HG02981 (cell line): ENCODE measurements at regions not wholly inside any gene's neighbourhood (a gene's known extent, or its start where the extent isn't known, plus 50 kb on each side); places are given as distances from the start of the nearest gene placed in this dataset.

Experiments used
- ATAC-seq: cut with Tn5 transposase; IDR thresholded peaks from one replicate; pipeline ENCODE4 v1.9.1; 2021; ENCODE audit warnings: mild to moderate bottlenecking, moderate library complexity; ENCODE audit not compliant: unreplicated experiment

- ATAC-seq = no peak
These were observed 140.4 kb upstream of the MAGI2 start for GRCh38 chr7:79593866-79594301.

DNA sequence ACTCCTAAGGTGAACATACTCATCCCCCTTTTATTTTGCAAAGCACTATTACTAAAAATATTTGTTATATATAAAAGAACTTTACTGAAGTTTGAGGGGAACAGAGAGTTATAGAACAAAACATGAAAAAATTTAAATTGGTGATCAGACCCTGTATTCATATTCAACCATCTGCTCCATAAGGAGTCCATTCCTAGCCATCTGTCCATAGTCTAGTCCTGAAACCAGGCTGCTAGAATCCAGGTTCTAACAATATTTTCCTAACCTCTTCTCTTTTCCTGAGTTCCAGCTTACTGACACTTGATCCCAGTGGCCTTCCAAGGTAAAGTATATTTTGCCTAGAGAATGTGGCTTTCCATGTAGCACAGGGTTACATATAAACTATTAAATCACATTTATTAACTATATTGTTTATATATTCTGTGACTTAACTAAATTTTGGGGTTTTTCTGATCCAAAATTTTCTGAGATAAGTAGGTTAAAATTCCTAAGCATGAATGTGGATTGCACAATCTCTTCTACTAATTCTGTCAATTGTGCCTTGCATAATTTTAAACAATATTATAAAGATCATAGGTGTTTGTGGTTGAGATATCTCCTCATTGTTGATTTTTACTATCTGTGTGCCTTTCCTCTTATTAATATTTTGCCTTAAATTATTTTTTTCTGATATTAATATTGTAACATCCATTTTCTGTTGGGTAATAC, 137.6 kb upstream of the MAGI2 start:
- no peak for ATAC-seq

GRCh38 chr7:79590391-79590790, 136.9 kb upstream of the MAGI2 start:
- no peak for ATAC-seq

- no peak for ATAC-seq
These were observed 117.4 kb upstream of the MAGI2 start for GRCh38 chr7:79570903-79571302.

DNA sequence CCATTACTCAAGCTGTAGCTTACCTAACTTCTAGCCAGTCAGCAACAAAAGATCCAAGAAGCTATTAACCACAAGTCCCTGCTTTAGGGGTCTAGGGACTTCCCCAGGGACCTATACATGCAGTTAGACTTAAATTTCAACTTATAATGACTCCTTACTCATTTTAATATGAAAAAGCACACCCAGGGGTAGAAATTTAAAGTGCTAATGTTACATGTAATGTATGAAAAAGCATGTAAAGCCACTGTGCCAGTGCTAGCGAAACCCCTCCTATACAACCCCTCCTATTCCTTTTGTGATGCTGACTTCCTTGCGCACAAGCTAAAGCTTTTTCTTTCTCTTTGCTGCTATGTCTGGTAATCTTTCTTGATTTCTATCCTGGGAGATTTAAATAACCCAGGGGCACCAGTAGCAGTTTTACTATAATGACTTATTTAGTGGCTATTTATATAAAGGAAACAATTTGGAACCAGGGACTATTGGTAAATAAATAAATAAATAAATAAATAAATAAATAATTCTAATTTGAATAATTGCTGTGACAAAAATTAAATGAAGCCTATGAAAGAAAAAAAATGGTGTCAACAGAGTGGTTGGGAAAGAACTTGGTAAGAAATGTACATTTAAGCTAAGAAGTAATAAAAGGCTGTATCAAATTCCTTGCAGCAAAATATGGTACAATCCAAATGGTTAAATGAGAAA, 110.5 kb upstream of the MAGI2 start:
- ATAC-seq = no peak

GRCh38 chr7:79555571-79555970, 102.1 kb upstream of the MAGI2 start:
- no peak for ATAC-seq

- no peak for ATAC-seq
These were observed 100.5 kb upstream of the MAGI2 start for GRCh38 chr7:79553811-79554555.

- ATAC-seq = no peak
These were observed 99.0 kb upstream of the MAGI2 start for GRCh38 chr7:79552463-79552862.

DNA sequence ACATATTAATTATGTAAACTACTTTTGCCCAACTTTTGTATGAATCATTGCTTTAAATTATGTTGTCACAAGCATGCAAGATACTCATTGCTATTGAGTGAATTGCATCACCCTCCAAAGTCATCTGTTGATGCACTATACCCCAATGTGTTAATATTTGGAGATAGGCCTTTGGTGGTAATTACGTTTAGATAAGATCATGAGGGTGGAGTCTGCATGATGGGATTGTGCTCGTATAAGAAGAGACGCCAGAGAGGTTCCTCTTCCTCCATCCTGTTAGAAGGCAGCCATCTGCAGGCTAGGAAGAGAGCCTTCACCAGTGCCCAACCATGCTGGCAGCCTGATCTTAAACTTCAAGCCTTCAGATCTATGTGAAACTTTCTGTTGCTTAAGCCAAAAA, 95.3 kb upstream of the MAGI2 start:
- no peak for ATAC-seq

DNA sequence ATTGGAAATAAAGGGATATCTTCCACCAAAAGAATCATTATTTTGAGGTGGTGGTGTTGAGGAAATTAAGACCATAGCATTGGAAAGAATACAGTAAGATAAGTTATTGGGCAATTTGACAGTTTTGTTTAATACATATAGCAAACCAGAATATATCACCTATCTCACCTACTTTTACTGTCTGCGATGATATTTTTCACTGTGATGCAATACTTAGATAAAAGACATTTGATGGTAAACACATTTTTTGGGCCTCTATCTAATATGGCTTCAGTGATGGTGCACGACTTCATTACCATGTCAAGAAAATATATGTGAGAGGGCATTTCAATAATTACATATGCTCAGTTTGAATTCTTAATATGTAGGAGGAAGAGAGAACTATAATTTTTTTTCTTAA, 93.7 kb upstream of the MAGI2 start:
- no peak for ATAC-seq

DNA sequence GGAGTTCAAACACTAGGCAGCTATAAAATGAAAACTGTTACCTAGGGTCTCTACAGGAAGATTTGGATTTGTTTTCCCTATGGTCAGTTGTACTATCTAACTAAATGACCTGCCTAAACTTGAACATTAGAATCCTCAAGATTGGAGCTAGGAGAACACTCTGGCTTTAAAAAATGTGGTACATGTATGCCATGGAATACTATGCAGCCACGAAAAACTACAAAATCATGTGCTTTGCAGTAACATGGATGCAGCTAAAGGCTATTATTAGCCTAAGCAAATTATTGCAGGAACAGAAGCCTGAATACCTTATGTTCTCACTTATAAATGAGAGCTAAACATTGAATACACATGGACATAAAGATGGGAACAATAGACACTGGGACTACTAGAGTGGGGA, 87.1 kb upstream of the MAGI2 start:
- ATAC-seq = no peak

DNA sequence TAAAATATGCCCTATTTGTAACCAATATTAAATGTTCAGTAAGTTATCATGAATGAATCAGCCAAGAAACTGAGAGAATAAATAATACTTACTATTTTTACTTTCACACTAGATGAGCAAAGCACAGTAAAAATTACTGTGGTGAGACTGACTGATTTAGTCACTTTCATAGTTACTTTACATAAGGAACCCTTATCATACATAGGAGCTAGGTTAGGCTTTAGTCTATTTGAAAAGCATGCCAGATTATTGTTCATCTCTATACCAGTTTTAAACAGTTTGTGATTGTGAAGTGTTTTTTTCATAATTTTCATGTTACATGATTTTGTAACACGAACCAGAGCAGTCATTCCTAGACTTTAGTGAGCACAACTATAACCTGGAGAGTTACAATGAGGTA, 80.7 kb upstream of the MAGI2 start:
- no peak for ATAC-seq

DNA sequence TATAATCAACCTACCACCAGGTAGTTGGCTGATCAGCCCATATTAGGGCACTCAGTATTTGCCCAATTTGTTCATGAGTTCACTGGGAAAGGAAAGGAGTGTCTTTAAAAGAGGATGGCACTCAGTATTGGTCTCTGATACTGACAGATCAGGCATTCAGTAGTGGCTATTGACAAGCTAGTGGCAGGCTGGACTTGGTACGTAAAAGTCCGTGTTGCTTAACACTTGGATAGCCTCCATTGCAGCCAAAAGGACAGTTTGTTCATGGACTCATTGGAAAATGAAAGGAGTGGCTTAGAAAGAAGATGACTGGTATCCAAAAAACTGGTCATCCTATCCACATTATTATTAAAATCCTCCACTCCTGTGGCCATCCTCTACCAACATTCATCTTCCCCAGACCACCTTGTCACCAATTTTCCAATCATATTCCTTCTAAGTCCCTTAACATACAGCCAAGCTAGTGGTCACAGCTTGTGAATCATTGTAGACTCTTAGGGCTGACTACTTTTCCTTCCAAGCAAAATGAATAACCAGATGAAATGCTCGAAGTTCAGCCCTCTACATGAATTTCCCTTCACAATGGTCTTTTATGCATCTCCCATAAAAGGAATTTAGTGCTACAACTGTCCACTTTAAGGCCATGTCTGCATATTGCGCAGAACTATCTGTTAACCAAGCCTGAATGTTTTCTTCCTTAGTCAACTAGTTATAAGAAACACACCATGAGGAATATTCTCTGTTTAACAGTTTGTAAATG, 78.6 kb upstream of the MAGI2 start:
- no peak for ATAC-seq

GRCh38 chr7:79531116-79531515, 77.6 kb upstream of the MAGI2 start:
- no peak for ATAC-seq

DNA sequence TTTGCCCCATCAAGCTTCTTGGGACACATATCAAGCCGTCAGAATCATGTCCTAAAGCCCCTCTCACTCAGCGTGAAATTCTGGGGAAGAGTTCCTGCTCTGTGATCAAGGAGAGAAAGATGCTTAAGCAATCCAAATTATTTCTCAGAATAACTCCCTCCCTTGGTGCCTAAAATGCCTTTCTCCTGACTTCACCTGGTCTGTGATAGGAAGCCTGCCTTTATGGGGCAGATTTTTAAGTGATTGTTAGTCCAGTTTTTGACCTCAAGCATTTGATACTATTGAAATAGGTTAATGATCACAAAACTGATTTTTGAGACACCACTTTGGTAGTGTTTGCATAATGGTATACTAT, 76.4 kb upstream of the MAGI2 start:
- no peak for ATAC-seq

GRCh38 chr7:79529214-79529880, 75.9 kb upstream of the MAGI2 start:
- ATAC-seq = no peak

DNA sequence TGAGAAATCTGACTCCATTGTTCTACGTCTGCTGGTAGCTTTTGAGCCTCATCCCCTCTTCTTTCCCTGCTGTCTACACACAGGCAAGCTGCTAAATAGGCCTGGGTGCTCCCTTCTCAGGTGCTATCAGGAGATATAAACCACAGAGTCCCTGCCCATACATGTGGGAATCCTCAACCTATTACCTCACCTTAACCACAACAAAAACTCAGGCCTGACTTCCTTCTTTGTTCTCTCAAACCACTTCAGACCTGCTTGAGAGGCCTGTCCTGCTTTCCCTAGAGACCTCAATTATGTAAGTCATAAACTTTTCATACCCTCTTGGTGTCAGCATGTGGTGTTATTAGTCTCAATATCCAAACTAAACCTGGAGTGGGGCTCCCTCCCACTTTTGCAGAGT, 75.0 kb upstream of the MAGI2 start:
- no peak for ATAC-seq

- ATAC-seq = no peak
These were observed 70.6 kb upstream of the MAGI2 start for GRCh38 chr7:79524048-79524447.

GRCh38 chr7:79523436-79523835, 70.0 kb upstream of the MAGI2 start:
- ATAC-seq = no peak

DNA sequence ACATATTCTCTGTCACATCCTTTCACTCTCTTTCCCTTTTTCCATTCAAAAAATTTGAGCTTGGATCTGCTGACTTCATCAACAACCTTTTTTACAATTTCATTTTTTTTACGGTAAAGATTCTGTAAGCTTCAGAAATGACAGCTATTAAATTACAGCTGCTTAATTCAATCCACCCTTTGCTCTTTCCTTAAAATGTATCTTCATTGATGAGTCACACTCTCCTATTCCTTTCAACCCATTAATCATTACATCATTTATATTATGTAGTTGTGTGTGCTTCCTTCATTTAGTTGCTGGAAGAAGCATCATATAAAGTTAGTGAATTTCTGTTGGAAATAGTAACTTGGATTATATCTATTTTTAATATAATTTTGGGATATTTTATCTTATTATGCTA, 67.1 kb upstream of the MAGI2 start:
- ATAC-seq = no peak

DNA sequence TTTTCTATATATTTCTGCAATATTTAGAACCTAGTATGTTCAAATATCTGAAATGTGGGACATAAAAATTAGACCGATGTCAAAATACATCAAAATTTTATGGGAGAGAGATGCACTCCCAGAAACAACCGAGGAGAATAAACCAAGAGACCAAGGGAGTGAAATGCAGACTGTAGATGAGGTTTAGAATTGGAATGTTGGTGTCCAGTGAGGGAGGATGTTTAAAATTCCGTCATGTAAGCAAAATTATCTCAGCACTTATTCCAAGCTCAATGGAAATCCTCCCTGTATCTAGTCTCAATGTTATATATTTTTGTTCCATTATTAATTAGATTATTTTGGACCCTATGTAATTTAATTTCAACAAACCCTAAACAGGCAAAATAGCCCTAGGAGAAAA, 61.9 kb upstream of the MAGI2 start:
- ATAC-seq = no peak
